DOHH2 (cell line): ENCODE measurements at regions not wholly inside any gene's neighbourhood (a gene's known extent, or its start where the extent isn't known, plus 50 kb on each side); places are given as distances from the start of the nearest gene placed in this dataset.

Experiments
- H3F3A ChIP-seq: fragments of 200-600 bp; sonication (generic), shearing (Covaris generic); 2 replicates; pipeline ENCODE4 v1.6.0; 2016; ENCODE audit warnings: antibody characterized with exemption, mild to moderate bottlenecking; ENCODE audit not compliant: control insufficient read depth, insufficient read depth
- H3K27ac ChIP-seq: fragments of 200-600 bp; sonication (generic); 2 replicates; pipeline ENCODE4 v1.5.1; 2014; ENCODE audit warnings: low read depth, mild to moderate bottlenecking, low read length, moderate library complexity
- H3K27me3 ChIP-seq: fragments of 200-600 bp; sonication (generic); 2 replicates; pipeline ENCODE4 v1.6.1; 2014; ENCODE audit warnings: mild to moderate bottlenecking, low read length, mixed read lengths; ENCODE audit not compliant: control insufficient read depth
- H3K36me3 ChIP-seq: fragments of 200-600 bp; sonication (generic); 2 replicates; pipeline ENCODE4 v1.6.1; 2014; ENCODE audit warnings: mild to moderate bottlenecking, low read length, moderate library complexity, mixed read lengths; ENCODE audit not compliant: control insufficient read depth
- H3K4me1 ChIP-seq: fragments of 200-600 bp; sonication (generic); 2 replicates; pipeline ENCODE4 v1.6.1; 2014; ENCODE audit warnings: mild to moderate bottlenecking, low read length, mixed read lengths; ENCODE audit not compliant: control insufficient read depth
- H3K4me2 ChIP-seq: fragments of 200-600 bp; sonication (generic); 2 replicates; pipeline ENCODE4 v1.6.0; 2014; ENCODE audit warnings: mild to moderate bottlenecking, low read length, moderate library complexity
- H3K4me3 ChIP-seq: fragments of 200-600 bp; sonication (generic); 2 replicates; pipeline ENCODE4 v1.5.1; 2014; ENCODE audit warnings: mild to moderate bottlenecking, low read length, mixed read lengths
- H3K79me2 ChIP-seq: fragments of 200-600 bp; sonication (generic); 2 replicates; pipeline ENCODE4 v1.6.1; 2014; ENCODE audit warnings: mild to moderate bottlenecking, low read length, mixed read lengths; ENCODE audit not compliant: control insufficient read depth
- H3K9me2 ChIP-seq: fragments of 200-600 bp; sonication (generic); replicated peaks from 2 replicates; pipeline ENCODE4 v1.6.1; 2014; ENCODE audit warnings: mild to moderate bottlenecking, low read length, mixed read lengths; ENCODE audit not compliant: control insufficient read depth
- H3K9me3 ChIP-seq: fragments of 200-600 bp; sonication (generic); 2 replicates; pipeline ENCODE4 v1.6.1; 2014; ENCODE audit warnings: antibody characterized with exemption, low read length, mixed read lengths; ENCODE audit not compliant: control insufficient read depth, insufficient read depth
- H4K20me1 ChIP-seq: fragments of 200-600 bp; sonication (generic); 2 replicates; pipeline ENCODE4 v1.6.0; 2014; ENCODE audit warnings: low read depth, mild to moderate bottlenecking, antibody characterized with exemption, low read length, moderate library complexity; ENCODE audit not compliant: control insufficient read depth, insufficient read depth
- CTCF ChIP-seq: fragments of 200-600 bp; sonication (generic); IDR thresholded peaks from one replicate; pipeline ENCODE4 v1.5.1; 2014; ENCODE audit warnings: antibody characterized with exemption, mild to moderate bottlenecking, low read depth, low read length; ENCODE audit not compliant: poor library complexity, severe bottlenecking
- EZH2phosphoT487 ChIP-seq: fragments of 200-600 bp; sonication (generic); IDR thresholded peaks from 2 replicates; pipeline ENCODE4 v1.6.1; 2017; ENCODE audit warnings: borderline replicate concordance, mild to moderate bottlenecking, antibody characterized with exemption, low read length, moderate library complexity, mixed read lengths

- H3K79me2 ChIP-seq: no peaks in the 10 kb centered on the region
- H3K4me1 ChIP-seq: peaks cover 30% of the 10 kb centered on the region
- TF ChIP-seq EZH2phosphoT487: no peak
- TF ChIP-seq CTCF: no peak
- H3K27ac ChIP-seq: peak overlapping the region; percentile 75
- no peaks in the 10 kb centered on the region for H3K27me3 ChIP-seq
- H3K36me3 ChIP-seq: no peaks in the 10 kb centered on the region
- peak overlapping the region; percentile 79 for H3K4me2 ChIP-seq
- H3K9me2 ChIP-seq: no peaks in the 10 kb centered on the region
- peaks cover 7% of the 10 kb centered on the region for H3F3A ChIP-seq
- H3K4me3 ChIP-seq: peak overlapping the region; percentile 58
- no peaks in the 10 kb centered on the region for H3K9me3 ChIP-seq
- no peaks in the 10 kb centered on the region for H4K20me1 ChIP-seq
Measured at GRCh38 chrX:9352694-9353411, 112.0 kb upstream of the TBL1X start.

GRCh38 chrX:9354918-9355317, 109.9 kb upstream of the TBL1X start:
- Histone ChIP-seq H3K27ac (no peak overlapping the region), H3K36me3 (no peaks in the 10 kb centered on the region), H3K27me3 (no peaks in the 10 kb centered on the region), H3K4me1 (peaks cover 30% of the 10 kb centered on the region), H3F3A (peaks cover 7% of the 10 kb centered on the region), H3K9me2 (no peaks in the 10 kb centered on the region), H3K9me3 (no peaks in the 10 kb centered on the region), H4K20me1 (no peaks in the 10 kb centered on the region), H3K4me3 (no peak overlapping the region), H3K4me2 (no peak overlapping the region), H3K79me2 (no peaks in the 10 kb centered on the region)
- TF ChIP-seq EZH2phosphoT487 (no peak), CTCF (no peak)

GRCh38 chrX:9355739-9356138, 109.1 kb upstream of the TBL1X start:
- no peak overlapping the region for H3K4me3 ChIP-seq
- H3K79me2 ChIP-seq: no peaks in the 10 kb centered on the region
- TF ChIP-seq EZH2phosphoT487: no peak
- TF ChIP-seq CTCF: no peak
- H3F3A ChIP-seq: peaks cover 7% of the 10 kb centered on the region
- H4K20me1 ChIP-seq: no peaks in the 10 kb centered on the region
- H3K36me3 ChIP-seq: no peaks in the 10 kb centered on the region
- no peaks in the 10 kb centered on the region for H3K9me2 ChIP-seq
- no peak overlapping the region for H3K4me2 ChIP-seq
- no peak overlapping the region for H3K27ac ChIP-seq
- H3K4me1 ChIP-seq: peaks cover 30% of the 10 kb centered on the region
- no peaks in the 10 kb centered on the region for H3K27me3 ChIP-seq
- H3K9me3 ChIP-seq: no peaks in the 10 kb centered on the region
